GM23338 (cell line): ENCODE measurements at regions not wholly inside any gene's neighbourhood (a gene's known extent, or its start where the extent isn't known, plus 50 kb on each side); places are given as distances from the start of the nearest gene placed in this dataset.
A peak's percentile ranks its signal among the peaks of the same experiment; 100 is the strongest.

Experiments
- ATAC-seq: fragments of 200-7000 bp; cut with Tn5 transposase; 3 replicates; pipeline ENCODE4 v1.9.1; 2020
- DNase-seq: peaks from one replicate; pipeline ENCODE4 v3.0.0-alpha.2; 2015; ENCODE audit warnings: low spot score
- H2AFZ ChIP-seq: fragments of 200-600 bp; sonication (generic); 2 replicates; pipeline ENCODE4 v1.8.0; 2016; ENCODE audit warnings: antibody characterized with exemption, mild to moderate bottlenecking, moderate library complexity
- H3F3A ChIP-seq: fragments of 200-600 bp; sonication (generic); replicated peaks from 2 replicates; pipeline ENCODE4 v1.8.0; 2017; ENCODE audit warnings: antibody characterized with exemption, mixed run types, low read depth
- H3K27ac ChIP-seq: fragments of 200-600 bp; sonication (generic); 2 replicates; pipeline ENCODE4 v1.6.1; 2016; ENCODE audit warnings: low read depth
- H3K27me3 ChIP-seq: fragments of 200-600 bp; sonication (generic); 2 replicates; pipeline ENCODE4 v1.8.0; 2016; ENCODE audit warnings: mild to moderate bottlenecking, mixed run types, moderate library complexity; ENCODE audit not compliant: insufficient read depth
- H3K36me3 ChIP-seq: fragments of 200-600 bp; sonication (generic); 2 replicates; pipeline ENCODE4 v1.8.0; 2016; ENCODE audit warnings: mild to moderate bottlenecking; ENCODE audit not compliant: insufficient read depth
- H3K4me1 ChIP-seq: fragments of 200-600 bp; sonication (generic); 2 replicates; pipeline ENCODE4 v1.8.0; 2016; ENCODE audit warnings: mild to moderate bottlenecking, moderate library complexity; ENCODE audit not compliant: insufficient read depth
- H3K4me2 ChIP-seq: fragments of 200-600 bp; sonication (generic); 2 replicates; pipeline ENCODE4 v1.7.1; 2017; ENCODE audit warnings: mixed run types
- H3K4me3 ChIP-seq: fragments of 200-600 bp; sonication (generic); 2 replicates; pipeline ENCODE4 v1.6.1; 2016; ENCODE audit warnings: mixed run types
- H3K79me2 ChIP-seq: fragments of 200-600 bp; sonication (generic); replicated peaks from 2 replicates; pipeline ENCODE4 v1.8.0; 2017; ENCODE audit warnings: mild to moderate bottlenecking; ENCODE audit not compliant: insufficient read depth
- H3K9me2 ChIP-seq: fragments of 200-600 bp; sonication (generic); 2 replicates; pipeline ENCODE4 v1.8.0; 2017; ENCODE audit not compliant: insufficient read depth
- H4K20me1 ChIP-seq: fragments of 200-600 bp; sonication (generic); replicated peaks from 2 replicates; pipeline ENCODE4 v1.8.0; 2017; ENCODE audit warnings: mild to moderate bottlenecking; ENCODE audit not compliant: insufficient read depth
- H3K27ac Mint-ChIP-seq: 2 replicates; pipeline ENCODE4 v1.8.0; 2020; ENCODE audit warnings: inconsistent platforms, mild to moderate bottlenecking, moderate library complexity, mixed read lengths
- H3K27me3 Mint-ChIP-seq: 3 replicates; pipeline ENCODE4 v1.8.0; 2022; ENCODE audit warnings: low read depth, mild to moderate bottlenecking, moderate library complexity, mixed read lengths, inconsistent platforms; ENCODE audit not compliant: insufficient read depth, poor library complexity
- H3K36me3 Mint-ChIP-seq: 3 replicates; pipeline ENCODE4 v1.8.0; 2021; ENCODE audit warnings: low read depth, mild to moderate bottlenecking, inconsistent platforms, moderate library complexity, mixed read lengths
- H3K4me1 Mint-ChIP-seq: 3 replicates; pipeline ENCODE4 v1.8.0; 2020; ENCODE audit warnings: mild to moderate bottlenecking, inconsistent platforms, mixed read lengths
- H3K4me3 Mint-ChIP-seq: 3 replicates; pipeline ENCODE4 v1.8.0; 2021; ENCODE audit warnings: moderate library complexity, mild to moderate bottlenecking, inconsistent platforms, mixed read lengths
- H3K9me3 Mint-ChIP-seq: 3 replicates; pipeline ENCODE4 v1.8.0; 2020; ENCODE audit warnings: moderate library complexity, mild to moderate bottlenecking, inconsistent platforms, mixed read lengths
- CREB1 ChIP-seq: fragments of 250-450 bp; sonication (Bioruptor Pico); IDR thresholded peaks from 2 replicates; pipeline ENCODE4 v1.5.0; 2020; ENCODE audit warnings: low read depth, mild to moderate bottlenecking, moderate library complexity
- ETS1 ChIP-seq: IDR thresholded peaks from 2 replicates; pipeline ENCODE4 v1.6.1; 2016; ENCODE audit warnings: antibody characterized with exemption
- EZH2 ChIP-seq: fragments of 200-600 bp; sonication (generic); IDR thresholded peaks from one replicate; pipeline ENCODE4 v1.8.0; 2017; ENCODE audit warnings: antibody characterized with exemption, mild to moderate bottlenecking, low read depth; ENCODE audit not compliant: unreplicated experiment
- EZH2phosphoT487 ChIP-seq: fragments of 200-600 bp; sonication (generic); IDR thresholded peaks from one replicate; pipeline ENCODE4 v1.8.1; 2018; ENCODE audit warnings: antibody characterized with exemption; ENCODE audit not compliant: unreplicated experiment
- JUNB ChIP-seq: IDR thresholded peaks from one replicate; pipeline ENCODE4 v1.6.1; 2016; ENCODE audit warnings: antibody characterized with exemption; ENCODE audit not compliant: unreplicated experiment
- NANOG ChIP-seq: IDR thresholded peaks from 2 replicates; pipeline ENCODE4 v1.6.1; 2016; ENCODE audit warnings: antibody characterized with exemption, borderline replicate concordance
- POLR2AphosphoS5 ChIP-seq: IDR thresholded peaks from 2 replicates; pipeline ENCODE4 v1.6.1; 2016; ENCODE audit warnings: antibody characterized with exemption, low read depth
- REST ChIP-seq: IDR thresholded peaks from one replicate; pipeline ENCODE4 v1.6.1; 2018; ENCODE audit warnings: antibody characterized with exemption; ENCODE audit not compliant: unreplicated experiment
- STAT1 ChIP-seq: IDR thresholded peaks from one replicate; pipeline ENCODE4 v1.6.1; 2016; ENCODE audit warnings: antibody characterized with exemption; ENCODE audit not compliant: unreplicated experiment
- ZNF114 ChIP-seq: fragments of 250-450 bp; sonication (Bioruptor Pico); IDR thresholded peaks from 2 replicates; pipeline ENCODE4 v1.5.0; 2020; ENCODE audit warnings: mild to moderate bottlenecking, moderate library complexity
- ZNF331 ChIP-seq: fragments of 250-450 bp; sonication (Bioruptor Pico); IDR thresholded peaks from 2 replicates; pipeline ENCODE4 v1.5.0; 2020; ENCODE audit warnings: low read depth, mild to moderate bottlenecking, moderate library complexity
- TF ChIP-seq, protein P1 (sequence below), 2 experiments: fragments of 200-600 bp in 1 of 2; sonication (generic) in 1 of 2; conservative IDR thresholded peaks; 2 replicates each; pipeline versions ENCODE4 v1.5.1 to v1.6.1; 2016 to 2017; ENCODE audit warnings: antibody characterized with exemption in 2 of 2, low read depth in 2 of 2, mild to moderate bottlenecking in 2 of 2, moderate library complexity in 1 of 2
- TF ChIP-seq, protein P2 (sequence below): fragments of 250-450 bp; sonication (Bioruptor Pico); IDR thresholded peaks from 2 replicates; pipeline ENCODE4 v1.5.0; 2020; ENCODE audit warnings: mild to moderate bottlenecking, moderate library complexity

GRCh38 chr2:16257322-16258028, 317.1 kb downstream of the MYCN start:
- Histone ChIP-seq H3K4me2 (no peak overlapping the region), H3K4me3 (no peak overlapping the region), H4K20me1 (no peaks in the 10 kb centered on the region), H3K27me3 (no peaks in the 10 kb centered on the region), H3F3A (no peaks in the 10 kb centered on the region), H3K36me3 (no peaks in the 10 kb centered on the region), H3K27ac (no peak overlapping the region), H3K79me2 (no peaks in the 10 kb centered on the region), H3K4me1 (peaks cover 4% of the 10 kb centered on the region), H2AFZ (peak overlapping the region; percentile 80; the same call in 1 of the 2 replicates), H3K9me2 (peaks cover 11% of the 10 kb centered on the region; the same call in 1 of the 2 replicates)
- peaks cover 8% of the 10 kb centered on the region; the same call in 2 of the 3 replicates for H3K36me3 Mint-ChIP-seq
- peaks cover 7% of the 10 kb centered on the region for H3K9me3 Mint-ChIP-seq
- ATAC-seq (no peak), DNase-seq (no peak)
- no peak for TF ChIP-seq ZNF331
- TF ChIP-seq JUNB, result no peak
- TF ChIP-seq, protein P1, sequence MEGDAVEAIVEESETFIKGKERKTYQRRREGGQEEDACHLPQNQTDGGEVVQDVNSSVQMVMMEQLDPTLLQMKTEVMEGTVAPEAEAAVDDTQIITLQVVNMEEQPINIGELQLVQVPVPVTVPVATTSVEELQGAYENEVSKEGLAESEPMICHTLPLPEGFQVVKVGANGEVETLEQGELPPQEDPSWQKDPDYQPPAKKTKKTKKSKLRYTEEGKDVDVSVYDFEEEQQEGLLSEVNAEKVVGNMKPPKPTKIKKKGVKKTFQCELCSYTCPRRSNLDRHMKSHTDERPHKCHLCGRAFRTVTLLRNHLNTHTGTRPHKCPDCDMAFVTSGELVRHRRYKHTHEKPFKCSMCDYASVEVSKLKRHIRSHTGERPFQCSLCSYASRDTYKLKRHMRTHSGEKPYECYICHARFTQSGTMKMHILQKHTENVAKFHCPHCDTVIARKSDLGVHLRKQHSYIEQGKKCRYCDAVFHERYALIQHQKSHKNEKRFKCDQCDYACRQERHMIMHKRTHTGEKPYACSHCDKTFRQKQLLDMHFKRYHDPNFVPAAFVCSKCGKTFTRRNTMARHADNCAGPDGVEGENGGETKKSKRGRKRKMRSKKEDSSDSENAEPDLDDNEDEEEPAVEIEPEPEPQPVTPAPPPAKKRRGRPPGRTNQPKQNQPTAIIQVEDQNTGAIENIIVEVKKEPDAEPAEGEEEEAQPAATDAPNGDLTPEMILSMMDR (conservative IDR thresholded peaks at IDR 0.05; ENCODE audit: low read depth in 2 of 2), result no peak
- TF ChIP-seq ZNF114 (CRISPR knock-in tag), result no peak
- no peak for TF ChIP-seq ETS1
- TF ChIP-seq, protein P2, sequence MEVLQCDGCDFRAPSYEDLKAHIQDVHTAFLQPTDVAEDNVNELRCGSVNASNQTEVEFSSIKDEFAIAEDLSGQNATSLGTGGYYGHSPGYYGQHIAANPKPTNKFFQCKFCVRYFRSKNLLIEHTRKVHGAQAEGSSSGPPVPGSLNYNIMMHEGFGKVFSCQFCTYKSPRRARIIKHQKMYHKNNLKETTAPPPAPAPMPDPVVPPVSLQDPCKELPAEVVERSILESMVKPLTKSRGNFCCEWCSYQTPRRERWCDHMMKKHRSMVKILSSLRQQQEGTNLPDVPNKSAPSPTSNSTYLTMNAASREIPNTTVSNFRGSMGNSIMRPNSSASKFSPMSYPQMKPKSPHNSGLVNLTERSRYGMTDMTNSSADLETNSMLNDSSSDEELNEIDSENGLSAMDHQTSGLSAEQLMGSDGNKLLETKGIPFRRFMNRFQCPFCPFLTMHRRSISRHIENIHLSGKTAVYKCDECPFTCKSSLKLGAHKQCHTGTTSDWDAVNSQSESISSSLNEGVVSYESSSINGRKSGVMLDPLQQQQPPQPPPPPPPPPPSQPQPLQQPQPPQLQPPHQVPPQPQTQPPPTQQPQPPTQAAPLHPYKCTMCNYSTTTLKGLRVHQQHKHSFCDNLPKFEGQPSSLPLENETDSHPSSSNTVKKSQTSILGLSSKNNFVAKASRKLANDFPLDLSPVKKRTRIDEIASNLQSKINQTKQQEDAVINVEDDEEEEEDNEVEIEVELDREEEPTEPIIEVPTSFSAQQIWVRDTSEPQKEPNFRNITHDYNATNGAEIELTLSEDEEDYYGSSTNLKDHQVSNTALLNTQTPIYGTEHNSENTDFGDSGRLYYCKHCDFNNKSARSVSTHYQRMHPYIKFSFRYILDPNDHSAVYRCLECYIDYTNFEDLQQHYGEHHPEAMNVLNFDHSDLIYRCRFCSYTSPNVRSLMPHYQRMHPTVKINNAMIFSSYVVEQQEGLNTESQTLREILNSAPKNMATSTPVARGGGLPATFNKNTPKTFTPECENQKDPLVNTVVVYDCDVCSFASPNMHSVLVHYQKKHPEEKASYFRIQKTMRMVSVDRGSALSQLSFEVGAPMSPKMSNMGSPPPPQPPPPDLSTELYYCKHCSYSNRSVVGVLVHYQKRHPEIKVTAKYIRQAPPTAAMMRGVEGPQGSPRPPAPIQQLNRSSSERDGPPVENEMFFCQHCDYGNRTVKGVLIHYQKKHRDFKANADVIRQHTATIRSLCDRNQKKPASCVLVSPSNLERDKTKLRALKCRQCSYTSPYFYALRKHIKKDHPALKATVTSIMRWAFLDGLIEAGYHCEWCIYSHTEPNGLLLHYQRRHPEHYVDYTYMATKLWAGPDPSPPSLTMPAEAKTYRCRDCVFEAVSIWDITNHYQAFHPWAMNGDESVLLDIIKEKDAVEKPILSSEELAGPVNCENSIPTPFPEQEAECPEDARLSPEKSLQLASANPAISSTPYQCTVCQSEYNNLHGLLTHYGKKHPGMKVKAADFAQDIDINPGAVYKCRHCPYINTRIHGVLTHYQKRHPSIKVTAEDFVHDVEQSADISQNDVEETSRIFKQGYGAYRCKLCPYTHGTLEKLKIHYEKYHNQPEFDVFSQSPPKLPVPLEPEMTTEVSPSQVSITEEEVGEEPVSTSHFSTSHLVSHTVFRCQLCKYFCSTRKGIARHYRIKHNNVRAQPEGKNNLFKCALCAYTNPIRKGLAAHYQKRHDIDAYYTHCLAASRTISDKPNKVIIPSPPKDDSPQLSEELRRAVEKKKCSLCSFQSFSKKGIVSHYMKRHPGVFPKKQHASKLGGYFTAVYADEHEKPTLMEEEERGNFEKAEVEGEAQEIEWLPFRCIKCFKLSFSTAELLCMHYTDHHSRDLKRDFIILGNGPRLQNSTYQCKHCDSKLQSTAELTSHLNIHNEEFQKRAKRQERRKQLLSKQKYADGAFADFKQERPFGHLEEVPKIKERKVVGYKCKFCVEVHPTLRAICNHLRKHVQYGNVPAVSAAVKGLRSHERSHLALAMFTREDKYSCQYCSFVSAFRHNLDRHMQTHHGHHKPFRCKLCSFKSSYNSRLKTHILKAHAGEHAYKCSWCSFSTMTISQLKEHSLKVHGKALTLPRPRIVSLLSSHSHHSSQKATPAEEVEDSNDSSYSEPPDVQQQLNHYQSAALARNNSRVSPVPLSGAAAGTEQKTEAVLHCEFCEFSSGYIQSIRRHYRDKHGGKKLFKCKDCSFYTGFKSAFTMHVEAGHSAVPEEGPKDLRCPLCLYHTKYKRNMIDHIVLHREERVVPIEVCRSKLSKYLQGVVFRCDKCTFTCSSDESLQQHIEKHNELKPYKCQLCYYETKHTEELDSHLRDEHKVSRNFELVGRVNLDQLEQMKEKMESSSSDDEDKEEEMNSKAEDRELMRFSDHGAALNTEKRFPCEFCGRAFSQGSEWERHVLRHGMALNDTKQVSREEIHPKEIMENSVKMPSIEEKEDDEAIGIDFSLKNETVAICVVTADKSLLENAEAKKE (CRISPR knock-in tag), result no peak
- no peak for TF ChIP-seq EZH2
- TF ChIP-seq STAT1, result no peak
- no peak for TF ChIP-seq REST
- no peak for TF ChIP-seq CREB1 (CRISPR knock-in tag)
- TF ChIP-seq POLR2AphosphoS5, result no peak
- no peak for TF ChIP-seq NANOG
- TF ChIP-seq EZH2phosphoT487, result no peak
- no peak overlapping the region for H3K27ac Mint-ChIP-seq
- H3K4me3 Mint-ChIP-seq, result no peak overlapping the region
- peaks cover 12% of the 10 kb centered on the region for H3K4me1 Mint-ChIP-seq
- no peaks in the 10 kb centered on the region for H3K27me3 Mint-ChIP-seq
